ENCODE measurements at regions not wholly inside any gene's neighbourhood (a gene's known extent, or its start where the extent isn't known, plus 50 kb on each side); places are given as distances from the start of the nearest gene placed in this dataset.

DNA sequence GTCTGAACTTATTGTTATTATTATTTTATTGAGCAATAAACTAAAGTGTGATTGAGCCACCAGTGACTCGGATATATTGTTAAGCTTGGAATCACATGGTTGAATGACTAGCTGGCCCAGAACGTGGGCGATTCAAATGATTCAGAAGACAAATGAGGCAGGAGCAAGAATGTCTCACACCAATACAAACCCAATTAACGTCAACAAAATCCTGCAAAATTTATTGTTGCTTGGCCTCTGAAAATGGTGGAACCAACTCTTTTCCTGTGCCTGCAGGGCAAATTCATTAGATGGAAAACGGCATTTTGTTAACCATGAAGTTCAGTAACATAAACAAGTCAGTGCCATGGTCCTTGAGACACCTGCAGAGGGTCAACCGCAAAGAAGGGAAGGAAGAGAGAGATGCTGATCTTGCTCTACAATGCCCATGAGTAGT is 482.0 kb downstream of the SETD4 start:
- TF ChIP-seq SMC3 (IDR thresholded peaks at IDR 0.05; ENCODE audit: low read depth, low read length) (no peak), MXI1 (IDR thresholded peaks at IDR 0.05; ENCODE audit: low read depth, low read length) (no peak), RXRA (IDR thresholded peaks at IDR 0.05; ENCODE audit: borderline replicate concordance, low read depth) (no peak), FOXM1 (IDR thresholded peaks at IDR 0.05; ENCODE audit: low read depth) (no peak), ELF1 (IDR thresholded peaks at IDR 0.05) (no peak), JUND (IDR thresholded peaks at IDR 0.05) (no peak)
- TF ChIP-seq, protein P1, sequence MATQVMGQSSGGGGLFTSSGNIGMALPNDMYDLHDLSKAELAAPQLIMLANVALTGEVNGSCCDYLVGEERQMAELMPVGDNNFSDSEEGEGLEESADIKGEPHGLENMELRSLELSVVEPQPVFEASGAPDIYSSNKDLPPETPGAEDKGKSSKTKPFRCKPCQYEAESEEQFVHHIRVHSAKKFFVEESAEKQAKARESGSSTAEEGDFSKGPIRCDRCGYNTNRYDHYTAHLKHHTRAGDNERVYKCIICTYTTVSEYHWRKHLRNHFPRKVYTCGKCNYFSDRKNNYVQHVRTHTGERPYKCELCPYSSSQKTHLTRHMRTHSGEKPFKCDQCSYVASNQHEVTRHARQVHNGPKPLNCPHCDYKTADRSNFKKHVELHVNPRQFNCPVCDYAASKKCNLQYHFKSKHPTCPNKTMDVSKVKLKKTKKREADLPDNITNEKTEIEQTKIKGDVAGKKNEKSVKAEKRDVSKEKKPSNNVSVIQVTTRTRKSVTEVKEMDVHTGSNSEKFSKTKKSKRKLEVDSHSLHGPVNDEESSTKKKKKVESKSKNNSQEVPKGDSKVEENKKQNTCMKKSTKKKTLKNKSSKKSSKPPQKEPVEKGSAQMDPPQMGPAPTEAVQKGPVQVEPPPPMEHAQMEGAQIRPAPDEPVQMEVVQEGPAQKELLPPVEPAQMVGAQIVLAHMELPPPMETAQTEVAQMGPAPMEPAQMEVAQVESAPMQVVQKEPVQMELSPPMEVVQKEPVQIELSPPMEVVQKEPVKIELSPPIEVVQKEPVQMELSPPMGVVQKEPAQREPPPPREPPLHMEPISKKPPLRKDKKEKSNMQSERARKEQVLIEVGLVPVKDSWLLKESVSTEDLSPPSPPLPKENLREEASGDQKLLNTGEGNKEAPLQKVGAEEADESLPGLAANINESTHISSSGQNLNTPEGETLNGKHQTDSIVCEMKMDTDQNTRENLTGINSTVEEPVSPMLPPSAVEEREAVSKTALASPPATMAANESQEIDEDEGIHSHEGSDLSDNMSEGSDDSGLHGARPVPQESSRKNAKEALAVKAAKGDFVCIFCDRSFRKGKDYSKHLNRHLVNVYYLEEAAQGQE (IDR thresholded peaks at IDR 0.05; ENCODE audit: low read depth, low read length), result no peak
- TF ChIP-seq, protein P2, sequence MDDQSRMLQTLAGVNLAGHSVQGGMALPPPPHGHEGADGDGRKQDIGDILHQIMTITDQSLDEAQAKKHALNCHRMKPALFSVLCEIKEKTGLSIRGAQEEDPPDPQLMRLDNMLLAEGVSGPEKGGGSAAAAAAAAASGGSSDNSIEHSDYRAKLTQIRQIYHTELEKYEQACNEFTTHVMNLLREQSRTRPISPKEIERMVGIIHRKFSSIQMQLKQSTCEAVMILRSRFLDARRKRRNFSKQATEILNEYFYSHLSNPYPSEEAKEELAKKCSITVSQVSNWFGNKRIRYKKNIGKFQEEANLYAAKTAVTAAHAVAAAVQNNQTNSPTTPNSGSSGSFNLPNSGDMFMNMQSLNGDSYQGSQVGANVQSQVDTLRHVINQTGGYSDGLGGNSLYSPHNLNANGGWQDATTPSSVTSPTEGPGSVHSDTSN (IDR thresholded peaks at IDR 0.05), result peak; percentile 53
- TF ChIP-seq, protein P3, sequence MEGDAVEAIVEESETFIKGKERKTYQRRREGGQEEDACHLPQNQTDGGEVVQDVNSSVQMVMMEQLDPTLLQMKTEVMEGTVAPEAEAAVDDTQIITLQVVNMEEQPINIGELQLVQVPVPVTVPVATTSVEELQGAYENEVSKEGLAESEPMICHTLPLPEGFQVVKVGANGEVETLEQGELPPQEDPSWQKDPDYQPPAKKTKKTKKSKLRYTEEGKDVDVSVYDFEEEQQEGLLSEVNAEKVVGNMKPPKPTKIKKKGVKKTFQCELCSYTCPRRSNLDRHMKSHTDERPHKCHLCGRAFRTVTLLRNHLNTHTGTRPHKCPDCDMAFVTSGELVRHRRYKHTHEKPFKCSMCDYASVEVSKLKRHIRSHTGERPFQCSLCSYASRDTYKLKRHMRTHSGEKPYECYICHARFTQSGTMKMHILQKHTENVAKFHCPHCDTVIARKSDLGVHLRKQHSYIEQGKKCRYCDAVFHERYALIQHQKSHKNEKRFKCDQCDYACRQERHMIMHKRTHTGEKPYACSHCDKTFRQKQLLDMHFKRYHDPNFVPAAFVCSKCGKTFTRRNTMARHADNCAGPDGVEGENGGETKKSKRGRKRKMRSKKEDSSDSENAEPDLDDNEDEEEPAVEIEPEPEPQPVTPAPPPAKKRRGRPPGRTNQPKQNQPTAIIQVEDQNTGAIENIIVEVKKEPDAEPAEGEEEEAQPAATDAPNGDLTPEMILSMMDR (IDR thresholded peaks at IDR 0.05), result no peak

Measured in SK-N-SH (cell line).